CD14-positive monocyte (primary cell): ENCODE measurements at regions not wholly inside any gene's neighbourhood (a gene's known extent, or its start where the extent isn't known, plus 50 kb on each side); places are given as distances from the start of the nearest gene placed in this dataset.

Experiments
- DNase-seq, 3 donors: peaks; one replicate each; pipeline ENCODE4 v3.0.0-alpha.2; 2011 to 2022
- H2AFZ ChIP-seq: 2 replicates; pipeline ENCODE4 v1.6.0; 2012; ENCODE audit warnings: mild to moderate bottlenecking, low read depth, low read length, inconsistent platforms; ENCODE audit not compliant: insufficient read depth, poor library complexity, severe bottlenecking
- H3K27ac ChIP-seq, 2 donors: 1 replicate in 1 of 2; 2 replicates in 1 of 2; pipeline ENCODE4 v1.5.1; 2012 to 2013; ENCODE audit warnings: low read length in 2 of 2, control low read depth in 1 of 2, inconsistent platforms in 1 of 2, low read depth in 1 of 2, mild to moderate bottlenecking in 1 of 2
- H3K27me3 ChIP-seq, 2 donors: one replicate each; pipeline versions ENCODE4 v1.6.0 to v1.6.1; 2011 to 2013; ENCODE audit warnings: low read length in 2 of 2; ENCODE audit not compliant: control insufficient read depth in 2 of 2, insufficient read depth in 2 of 2
- H3K36me3 ChIP-seq, 2 donors: replicated peaks in 1 of 2; 1 replicate in 1 of 2; 2 replicates in 1 of 2; pipeline versions ENCODE4 v1.5.1 to v1.6.1; 2012 to 2013; ENCODE audit warnings: low read length in 2 of 2, control low read depth in 1 of 2, inconsistent platforms in 1 of 2, mild to moderate bottlenecking in 1 of 2; ENCODE audit not compliant: insufficient read depth in 2 of 2, control insufficient read depth in 1 of 2
- H3K4me1 ChIP-seq, 2 donors: 1 replicate in 1 of 2; 2 replicates in 1 of 2; pipeline versions ENCODE4 v1.5.1 to v1.6.1; 2012 to 2013; ENCODE audit warnings: low read length in 2 of 2, control low read depth in 1 of 2, inconsistent platforms in 1 of 2, mild to moderate bottlenecking in 1 of 2, moderate library complexity in 1 of 2; ENCODE audit not compliant: insufficient read depth in 2 of 2, control insufficient read depth in 1 of 2
- H3K4me2 ChIP-seq: replicated peaks from 2 replicates; pipeline ENCODE3; 2012; ENCODE audit warnings: low read length, moderate library complexity, mild to moderate bottlenecking; ENCODE audit not compliant: poor library complexity, severe bottlenecking; ENCODE audit errors: extremely low read depth
- H3K4me3 ChIP-seq, 3 experiments: fragments of 200-600 bp in 1 of 3; sonication (generic) in 1 of 3; replicated peaks in 1 of 3; 1 replicate in 2 of 3; 2 replicates in 1 of 3; pipeline ENCODE4 v1.5.1; 2011 to 2013; ENCODE audit warnings: low read length in 3 of 3, mild to moderate bottlenecking in 3 of 3, control low read depth in 2 of 3, low read depth in 2 of 3, inconsistent platforms in 1 of 3, moderate library complexity in 1 of 3
- H3K79me2 ChIP-seq: 2 replicates; pipeline ENCODE4 v1.6.0; 2012; ENCODE audit warnings: mild to moderate bottlenecking, control low read depth, inconsistent platforms, low read length, moderate library complexity; ENCODE audit not compliant: insufficient read depth
- H3K9ac ChIP-seq: 2 replicates; pipeline ENCODE4 v1.6.0; 2017; ENCODE audit warnings: low read length, mild to moderate bottlenecking; ENCODE audit not compliant: insufficient read depth, poor library complexity, severe bottlenecking
- H3K9me3 ChIP-seq, 2 donors: replicated peaks in 1 of 2; 1 replicate in 1 of 2; 2 replicates in 1 of 2; pipeline versions ENCODE4 v1.5.1 to v1.6.1; 2012 to 2013; ENCODE audit warnings: low read length in 2 of 2, control low read depth in 1 of 2; ENCODE audit not compliant: control insufficient read depth in 1 of 2, insufficient read depth in 1 of 2
- H4K20me1 ChIP-seq: 2 replicates; pipeline ENCODE4 v1.6.0; 2012; ENCODE audit warnings: mild to moderate bottlenecking, low read length, control low read depth, moderate library complexity; ENCODE audit not compliant: insufficient read depth
- H3K27ac Mint-ChIP-seq, 7 donors: one replicate each; pipeline ENCODE4 v1.8.0; 2020; ENCODE audit warnings: mild to moderate bottlenecking in 7 of 7, mixed read lengths in 7 of 7, moderate library complexity in 6 of 7, inconsistent platforms in 2 of 7
- H3K27me3 Mint-ChIP-seq, 3 donors: one replicate each; pipeline ENCODE4 v1.8.0; 2021 to 2022; ENCODE audit warnings: low read depth in 3 of 3, mild to moderate bottlenecking in 3 of 3, mixed read lengths in 3 of 3, moderate library complexity in 3 of 3, inconsistent platforms in 1 of 3
- H3K36me3 Mint-ChIP-seq, 2 donors: one replicate each; pipeline ENCODE4 v1.8.0; 2020; ENCODE audit warnings: mixed read lengths in 2 of 2, inconsistent platforms in 1 of 2, mild to moderate bottlenecking in 1 of 2
- H3K4me1 Mint-ChIP-seq: one replicate; pipeline ENCODE4 v1.8.0; 2020; ENCODE audit warnings: mild to moderate bottlenecking, mixed read lengths
- H3K4me3 Mint-ChIP-seq, 2 donors: one replicate each; pipeline ENCODE4 v1.8.0; 2020; ENCODE audit warnings: mild to moderate bottlenecking in 2 of 2, mixed read lengths in 2 of 2, moderate library complexity in 1 of 2
- H3K9me3 Mint-ChIP-seq, 7 donors: one replicate each; pipeline ENCODE4 v1.8.0; 2020 to 2022; ENCODE audit warnings: mixed read lengths in 7 of 7, mild to moderate bottlenecking in 6 of 7, moderate library complexity in 6 of 7, inconsistent platforms in 2 of 7
- WGBS: methylation state at CpG from one replicate; pipeline ENCODE4 v1.1.5; 2013; ENCODE audit warnings: missing lambda C conversion rate; ENCODE audit not compliant: insufficient coverage; 5-methylcytosine and 5-hydroxymethylcytosine counted together
- intact Hi-C, 2 donors: fragments of 100-400 bp; cut with micrococcal nuclease; formaldehyde crosslinking; loops; one replicate each; pipeline versions ENCODE4 v1.15.0 to v1.15.1; 2023
- TF ChIP-seq, protein P1 (sequence below): fragments of 200-600 bp; IDR thresholded peaks from one replicate; pipeline ENCODE4 v1.8.0; 2022; ENCODE audit warnings: antibody characterized with exemption, mild to moderate bottlenecking

DNA sequence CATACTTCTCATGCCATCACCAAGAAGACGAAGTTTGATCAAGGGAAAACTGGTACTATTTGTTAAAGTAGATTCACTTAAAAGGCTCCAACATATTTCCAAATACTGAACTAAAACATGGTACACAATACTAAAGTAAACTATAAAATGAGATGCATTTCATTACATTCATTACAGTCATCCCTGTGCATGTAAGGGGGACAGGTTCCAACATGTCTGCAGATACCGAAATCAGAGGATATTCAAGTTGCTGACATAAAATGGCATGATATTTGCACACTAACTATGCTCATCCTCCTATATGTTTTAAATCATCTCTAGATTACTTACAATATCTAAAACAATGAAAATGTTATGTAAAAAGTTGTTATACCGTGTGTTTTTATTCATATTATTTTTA, 893.9 kb upstream of the MANEA start:
- no peaks in the 10 kb centered on the region for H3K79me2 ChIP-seq
- no peak overlapping the region for H3K9ac ChIP-seq
- H3K9me3 ChIP-seq, result no peaks in the 10 kb centered on the region
- no peaks in the 10 kb centered on the region for H3K4me1 ChIP-seq
- H3K4me3 Mint-ChIP-seq, result no peak overlapping the region
- TF ChIP-seq, protein P1, sequence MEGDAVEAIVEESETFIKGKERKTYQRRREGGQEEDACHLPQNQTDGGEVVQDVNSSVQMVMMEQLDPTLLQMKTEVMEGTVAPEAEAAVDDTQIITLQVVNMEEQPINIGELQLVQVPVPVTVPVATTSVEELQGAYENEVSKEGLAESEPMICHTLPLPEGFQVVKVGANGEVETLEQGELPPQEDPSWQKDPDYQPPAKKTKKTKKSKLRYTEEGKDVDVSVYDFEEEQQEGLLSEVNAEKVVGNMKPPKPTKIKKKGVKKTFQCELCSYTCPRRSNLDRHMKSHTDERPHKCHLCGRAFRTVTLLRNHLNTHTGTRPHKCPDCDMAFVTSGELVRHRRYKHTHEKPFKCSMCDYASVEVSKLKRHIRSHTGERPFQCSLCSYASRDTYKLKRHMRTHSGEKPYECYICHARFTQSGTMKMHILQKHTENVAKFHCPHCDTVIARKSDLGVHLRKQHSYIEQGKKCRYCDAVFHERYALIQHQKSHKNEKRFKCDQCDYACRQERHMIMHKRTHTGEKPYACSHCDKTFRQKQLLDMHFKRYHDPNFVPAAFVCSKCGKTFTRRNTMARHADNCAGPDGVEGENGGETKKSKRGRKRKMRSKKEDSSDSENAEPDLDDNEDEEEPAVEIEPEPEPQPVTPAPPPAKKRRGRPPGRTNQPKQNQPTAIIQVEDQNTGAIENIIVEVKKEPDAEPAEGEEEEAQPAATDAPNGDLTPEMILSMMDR, result no peak
- no peaks in the 10 kb centered on the region for H3K27me3 ChIP-seq
- no peak overlapping the region for H3K4me2 ChIP-seq
- peaks cover 0 to 2% (median 0%) of the 10 kb centered on the region in 7 donors for H3K9me3 Mint-ChIP-seq
- H3K36me3 ChIP-seq, result no peaks in the 10 kb centered on the region
- no peak overlapping the region for H2AFZ ChIP-seq
- no peaks in the 10 kb centered on the region for H3K4me1 Mint-ChIP-seq
- no peak overlapping the region for H3K4me3 ChIP-seq
- H3K27me3 Mint-ChIP-seq, result peaks cover 0 to 1% (median 0%) of the 10 kb centered on the region in 3 donors
- intact Hi-C loops, result no loop called here
- WGBS, result no CpG with 5 or more reads among the region's 3 CpGs
- no peaks in the 10 kb centered on the region for H3K36me3 Mint-ChIP-seq
- H3K27ac ChIP-seq, result no peak overlapping the region
- no peak for DNase-seq
- H3K27ac Mint-ChIP-seq, result no peak overlapping the region
- H4K20me1 ChIP-seq, result no peaks in the 10 kb centered on the region

DNA sequence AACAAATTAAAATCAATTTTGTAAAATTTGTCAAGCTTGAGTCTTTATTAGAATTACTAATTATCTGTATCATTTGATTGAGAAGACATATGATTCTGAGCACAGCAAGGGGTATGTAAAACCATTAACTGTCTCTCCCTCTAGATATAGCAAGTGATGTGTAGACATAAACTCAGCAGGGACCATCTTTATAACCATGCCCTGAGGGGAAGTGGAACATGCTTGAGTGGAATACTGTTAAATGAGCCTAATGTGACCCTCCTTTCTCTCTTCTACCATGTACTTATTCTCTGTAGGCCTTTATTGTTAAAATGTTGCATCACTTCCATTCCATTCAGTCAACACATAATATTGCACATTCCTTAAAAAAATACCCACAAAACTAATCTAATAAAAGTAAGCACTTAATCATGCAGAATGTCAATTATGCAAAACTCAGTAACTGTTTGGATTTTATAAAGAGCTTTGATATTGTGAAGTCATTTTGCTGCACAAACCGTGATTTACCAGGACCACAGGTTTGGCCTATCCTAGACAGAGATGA, 896.6 kb upstream of the MANEA start:
- H3K9me3 ChIP-seq, result no peaks in the 10 kb centered on the region
- H2AFZ ChIP-seq, result no peak overlapping the region
- H3K4me3 ChIP-seq, result no peak overlapping the region
- H3K36me3 Mint-ChIP-seq, result no peaks in the 10 kb centered on the region
- H4K20me1 ChIP-seq, result no peaks in the 10 kb centered on the region
- DNase-seq, result no peak
- H3K27me3 ChIP-seq, result no peaks in the 10 kb centered on the region
- TF ChIP-seq, protein P1, result no peak
- WGBS, result no CpG with 5 or more reads among the region's 1 CpG
- no peak overlapping the region for H3K9ac ChIP-seq
- H3K4me1 ChIP-seq, result no peaks in the 10 kb centered on the region
- no peak overlapping the region for H3K27ac ChIP-seq
- H3K27me3 Mint-ChIP-seq, result peaks cover 0 to 5% (median 0%) of the 10 kb centered on the region in 3 donors
- H3K9me3 Mint-ChIP-seq, result no peaks in the 10 kb centered on the region
- H3K27ac Mint-ChIP-seq, result no peak overlapping the region
- H3K79me2 ChIP-seq, result no peaks in the 10 kb centered on the region
- H3K4me2 ChIP-seq, result no peak overlapping the region
- H3K36me3 ChIP-seq, result no peaks in the 10 kb centered on the region
- intact Hi-C loops, result no loop called here
- no peaks in the 10 kb centered on the region for H3K4me1 Mint-ChIP-seq
- no peak overlapping the region for H3K4me3 Mint-ChIP-seq
